ENCODE measurements at regions not wholly inside any gene's neighbourhood (a gene's known extent, or its start where the extent isn't known, plus 50 kb on each side); places are given as distances from the start of the nearest gene placed in this dataset.

GRCh38 chr2:195606179-195606578 lies 50.8 kb upstream of the SLC39A10 start:
- no peak for ATAC-seq

GRCh38 chr2:195604706-195605105 lies 52.3 kb upstream of the SLC39A10 start:
- no peak for ATAC-seq
- H3K4me3 Mint-ChIP-seq: no peak overlapping the region
- H3K9me3 ChIP-seq (ENCODE audit: control insufficient read depth, low read length, poor library complexity, severe bottlenecking): no peaks in the 10 kb centered on the region
- no peaks in the 10 kb centered on the region for H3K36me3 Mint-ChIP-seq (ENCODE audit: low read depth)
- H3K27me3 Mint-ChIP-seq: no peaks in the 10 kb centered on the region
- H3K27ac Mint-ChIP-seq: no peak overlapping the region
- DNase-seq: no peak
- peaks cover 7% of the 10 kb centered on the region for H3K4me1 Mint-ChIP-seq

More at GRCh38 chr2:195606179-195606578, 50.8 kb upstream of the SLC39A10 start:
- no peaks in the 10 kb centered on the region for H3K9me3 ChIP-seq (ENCODE audit: control insufficient read depth, low read length, poor library complexity, severe bottlenecking)
- H3K36me3 Mint-ChIP-seq (ENCODE audit: low read depth): no peaks in the 10 kb centered on the region
- peaks cover 6% of the 10 kb centered on the region for H3K4me1 Mint-ChIP-seq
- no peak overlapping the region for H3K27ac Mint-ChIP-seq
- no peak for DNase-seq
- H3K27me3 Mint-ChIP-seq: peaks cover 5% of the 10 kb centered on the region
- H3K4me3 Mint-ChIP-seq: no peak overlapping the region

- Mint-ChIP-seq H3K4me3 (no peak overlapping the region), H3K27me3 (no peaks in the 10 kb centered on the region), H3K36me3 (ENCODE audit: low read depth) (no peaks in the 10 kb centered on the region), H3K4me1 (peaks cover 3% of the 10 kb centered on the region), H3K27ac (no peak overlapping the region)
- no peak for ATAC-seq
- no peaks in the 10 kb centered on the region for H3K9me3 ChIP-seq (ENCODE audit: control insufficient read depth, low read length, poor library complexity, severe bottlenecking)
- DNase-seq: no peak
Measured at GRCh38 chr2:195603998-195604397, 53.0 kb upstream of the SLC39A10 start.

GRCh38 chr2:195603408-195603807 lies 53.6 kb upstream of the SLC39A10 start:
- H3K27ac Mint-ChIP-seq: no peak overlapping the region
- H3K4me1 Mint-ChIP-seq: peaks cover 3% of the 10 kb centered on the region
- H3K36me3 Mint-ChIP-seq (ENCODE audit: low read depth): no peaks in the 10 kb centered on the region
- ATAC-seq (no peak), DNase-seq (no peak)
- H3K9me3 ChIP-seq (ENCODE audit: control insufficient read depth, low read length, poor library complexity, severe bottlenecking): no peaks in the 10 kb centered on the region
- H3K4me3 Mint-ChIP-seq: no peak overlapping the region
- H3K27me3 Mint-ChIP-seq: no peaks in the 10 kb centered on the region

- no peak for DNase-seq
- ATAC-seq: no peak
- no peak overlapping the region for H3K27ac Mint-ChIP-seq
- no peaks in the 10 kb centered on the region for H3K27me3 Mint-ChIP-seq
- no peak overlapping the region for H3K4me3 Mint-ChIP-seq
- peaks cover 3% of the 10 kb centered on the region for H3K4me1 Mint-ChIP-seq
- no peaks in the 10 kb centered on the region for H3K9me3 ChIP-seq (ENCODE audit: control insufficient read depth, low read length, poor library complexity, severe bottlenecking)
- no peaks in the 10 kb centered on the region for H3K36me3 Mint-ChIP-seq (ENCODE audit: low read depth)
Measured at GRCh38 chr2:195602687-195603086, 54.3 kb upstream of the SLC39A10 start.

- Mint-ChIP-seq H3K4me1 (peaks cover 3% of the 10 kb centered on the region), H3K4me3 (no peak overlapping the region), H3K27me3 (no peaks in the 10 kb centered on the region), H3K36me3 (ENCODE audit: low read depth) (no peaks in the 10 kb centered on the region), H3K27ac (no peak overlapping the region)
- no peak for ATAC-seq
- H3K9me3 ChIP-seq (ENCODE audit: control insufficient read depth, low read length, poor library complexity, severe bottlenecking): no peaks in the 10 kb centered on the region
- no peak for DNase-seq
Measured at GRCh38 chr2:195601361-195601760, 55.7 kb upstream of the SLC39A10 start.

- no peaks in the 10 kb centered on the region for H3K27me3 Mint-ChIP-seq
- no peaks in the 10 kb centered on the region for H3K9me3 ChIP-seq (ENCODE audit: control insufficient read depth, low read length, poor library complexity, severe bottlenecking)
- H3K36me3 Mint-ChIP-seq (ENCODE audit: low read depth): no peaks in the 10 kb centered on the region
- ATAC-seq: no peak
- peaks cover 3% of the 10 kb centered on the region for H3K4me1 Mint-ChIP-seq
- no peak for DNase-seq
- H3K4me3 Mint-ChIP-seq: no peak overlapping the region
- H3K27ac Mint-ChIP-seq: no peak overlapping the region
Measured at GRCh38 chr2:195600778-195601177, 56.2 kb upstream of the SLC39A10 start.

GRCh38 chr2:195596840-195597239 lies 60.2 kb upstream of the SLC39A10 start:
- no peak overlapping the region for H3K27ac Mint-ChIP-seq
- no peaks in the 10 kb centered on the region for H3K36me3 Mint-ChIP-seq (ENCODE audit: low read depth)
- H3K27me3 Mint-ChIP-seq: no peaks in the 10 kb centered on the region
- DNase-seq (no peak), ATAC-seq (no peak)
- no peak overlapping the region for H3K4me3 Mint-ChIP-seq
- H3K9me3 ChIP-seq (ENCODE audit: control insufficient read depth, low read length, poor library complexity, severe bottlenecking): no peaks in the 10 kb centered on the region
- peaks cover 7% of the 10 kb centered on the region for H3K4me1 Mint-ChIP-seq

GRCh38 chr2:195595825-195596224 lies 61.2 kb upstream of the SLC39A10 start:
- Mint-ChIP-seq H3K4me3 (no peak overlapping the region), H3K4me1 (peaks cover 5% of the 10 kb centered on the region), H3K36me3 (ENCODE audit: low read depth) (no peaks in the 10 kb centered on the region), H3K27me3 (no peaks in the 10 kb centered on the region), H3K27ac (no peak overlapping the region)
- ATAC-seq: no peak
- no peak for DNase-seq
- no peaks in the 10 kb centered on the region for H3K9me3 ChIP-seq (ENCODE audit: control insufficient read depth, low read length, poor library complexity, severe bottlenecking)

GRCh38 chr2:195594919-195595694 lies 61.9 kb upstream of the SLC39A10 start:
- no peaks in the 10 kb centered on the region for H3K27me3 Mint-ChIP-seq
- no peak overlapping the region for H3K27ac Mint-ChIP-seq
- H3K36me3 Mint-ChIP-seq (ENCODE audit: low read depth): no peaks in the 10 kb centered on the region
- no peak for DNase-seq
- peaks cover 7% of the 10 kb centered on the region for H3K4me1 Mint-ChIP-seq
- no peak for ATAC-seq
- H3K4me3 Mint-ChIP-seq: no peak overlapping the region
- no peaks in the 10 kb centered on the region for H3K9me3 ChIP-seq (ENCODE audit: control insufficient read depth, low read length, poor library complexity, severe bottlenecking)

- Mint-ChIP-seq H3K4me1 (peaks cover 7% of the 10 kb centered on the region), H3K36me3 (ENCODE audit: low read depth) (no peaks in the 10 kb centered on the region), H3K27me3 (no peaks in the 10 kb centered on the region), H3K27ac (no peak overlapping the region), H3K4me3 (no peak overlapping the region)
- ATAC-seq (no peak), DNase-seq (no peak)
- H3K9me3 ChIP-seq (ENCODE audit: control insufficient read depth, low read length, poor library complexity, severe bottlenecking): no peaks in the 10 kb centered on the region
Measured at GRCh38 chr2:195594248-195594647, 62.8 kb upstream of the SLC39A10 start.

GRCh38 chr2:195592105-195592504 lies 64.9 kb upstream of the SLC39A10 start:
- Mint-ChIP-seq H3K4me1 (peaks cover 7% of the 10 kb centered on the region), H3K4me3 (no peak overlapping the region), H3K27me3 (no peaks in the 10 kb centered on the region), H3K36me3 (ENCODE audit: low read depth) (no peaks in the 10 kb centered on the region), H3K27ac (no peak overlapping the region)
- DNase-seq (no peak), ATAC-seq (no peak)
- H3K9me3 ChIP-seq (ENCODE audit: control insufficient read depth, low read length, poor library complexity, severe bottlenecking): no peaks in the 10 kb centered on the region

GRCh38 chr2:195590861-195591205 lies 66.2 kb upstream of the SLC39A10 start:
- H3K27me3 Mint-ChIP-seq: no peaks in the 10 kb centered on the region

GRCh38 chr2:195590199-195590860 lies 66.7 kb upstream of the SLC39A10 start:
- Mint-ChIP-seq H3K4me3 (no peak overlapping the region), H3K27ac (no peak overlapping the region), H3K4me1 (peaks cover 7% of the 10 kb centered on the region), H3K36me3 (ENCODE audit: low read depth) (no peaks in the 10 kb centered on the region), H3K27me3 (no peaks in the 10 kb centered on the region)
- DNase-seq (no peak), ATAC-seq (no peak)
- H3K9me3 ChIP-seq (ENCODE audit: control insufficient read depth, low read length, poor library complexity, severe bottlenecking): no peaks in the 10 kb centered on the region

More at GRCh38 chr2:195590861-195591205, 66.2 kb upstream of the SLC39A10 start:
- H3K36me3 Mint-ChIP-seq (ENCODE audit: low read depth): no peaks in the 10 kb centered on the region
- H3K4me3 Mint-ChIP-seq: no peak overlapping the region
- H3K4me1 Mint-ChIP-seq: peaks cover 7% of the 10 kb centered on the region
- no peak for DNase-seq
- H3K27ac Mint-ChIP-seq: no peak overlapping the region
- H3K9me3 ChIP-seq (ENCODE audit: control insufficient read depth, low read length, poor library complexity, severe bottlenecking): no peaks in the 10 kb centered on the region
- ATAC-seq: no peak
